ENCODE measurements at regions not wholly inside any gene's neighbourhood (a gene's known extent, or its start where the extent isn't known, plus 50 kb on each side); places are given as distances from the start of the nearest gene placed in this dataset.
A peak's percentile ranks its signal among the peaks of the same experiment; 100 is the strongest.

DNA sequence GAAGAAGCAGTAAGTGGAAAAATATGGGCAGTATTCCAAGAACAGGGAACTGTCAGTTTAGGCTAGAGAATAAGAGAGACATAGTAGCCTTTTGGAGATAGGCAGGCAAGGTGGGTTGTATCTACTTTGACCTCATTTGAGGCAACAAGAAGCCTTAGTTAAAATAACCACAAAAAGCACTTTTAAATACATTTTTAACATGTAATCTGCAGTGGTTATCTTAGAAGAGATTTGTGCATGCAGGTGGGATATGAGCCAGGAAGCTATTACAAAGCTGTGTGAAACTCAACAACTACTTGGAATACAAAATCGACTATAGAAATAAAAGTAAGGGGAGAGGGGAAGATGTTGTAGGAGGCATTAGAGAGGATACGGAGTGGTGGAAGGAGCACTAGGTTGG is 143.7 kb upstream of the MCHR2 start:
- DNase-seq = no peak

DNA sequence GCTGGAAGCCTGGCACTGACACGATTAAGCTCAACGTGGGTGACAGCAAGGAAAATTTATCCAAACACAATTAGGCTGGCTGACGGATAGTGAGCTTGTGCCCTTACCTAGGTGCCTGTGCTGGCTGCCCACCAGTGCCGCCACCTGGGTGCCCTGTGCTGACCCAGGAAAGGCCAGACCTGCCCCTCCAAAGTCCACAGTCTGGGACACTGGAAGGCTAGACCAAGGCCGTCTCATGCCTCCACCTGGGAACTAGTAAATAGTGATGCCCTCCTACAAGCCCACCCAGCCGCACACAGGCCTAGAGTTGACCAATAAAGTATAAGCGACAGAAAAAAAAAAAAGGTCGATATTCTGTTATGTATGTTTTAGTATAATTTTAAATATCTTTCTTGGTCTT is 142.6 kb upstream of the MCHR2 start:
- no peak for DNase-seq

DNA sequence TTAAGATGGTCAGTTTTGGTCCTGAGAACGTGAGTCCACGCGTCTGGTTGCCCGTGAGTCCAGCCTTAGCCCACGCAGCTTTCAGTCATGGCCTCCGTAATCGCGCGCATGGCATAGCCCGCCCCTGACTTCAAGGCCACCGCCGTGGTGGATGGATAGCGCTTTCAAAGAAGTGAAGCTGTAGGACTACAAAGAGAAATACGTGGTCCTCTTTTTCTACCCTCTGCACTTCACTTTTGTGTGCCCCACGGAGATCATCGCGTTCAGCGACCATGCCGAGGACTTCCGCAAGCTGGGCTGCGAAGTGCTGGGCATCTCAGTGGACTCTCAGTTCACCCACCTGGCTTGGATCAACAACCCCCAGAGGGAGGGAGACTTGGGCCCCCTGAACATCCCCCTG is 142.0 kb upstream of the MCHR2 start:
- no peak for DNase-seq

DNA sequence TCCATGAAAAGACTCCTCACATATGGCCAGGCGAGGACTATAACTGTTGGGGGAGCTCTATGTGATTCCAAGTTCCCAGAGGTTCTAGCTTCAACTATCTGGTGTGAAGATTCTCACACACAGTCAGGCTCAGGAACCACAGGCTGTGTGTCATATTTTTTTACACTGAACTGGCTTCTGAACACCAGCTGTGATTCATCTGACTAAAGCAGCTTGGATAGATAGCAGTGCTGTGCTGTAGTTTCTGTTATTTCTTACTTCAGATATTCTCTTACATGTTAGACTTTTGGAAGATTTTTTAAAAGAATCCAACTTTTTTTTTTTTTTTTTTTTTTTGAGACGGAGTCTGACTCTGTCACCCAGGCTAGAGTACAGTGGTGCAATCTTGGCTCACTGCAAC is 140.7 kb upstream of the MCHR2 start:
- no peak for DNase-seq

DNA sequence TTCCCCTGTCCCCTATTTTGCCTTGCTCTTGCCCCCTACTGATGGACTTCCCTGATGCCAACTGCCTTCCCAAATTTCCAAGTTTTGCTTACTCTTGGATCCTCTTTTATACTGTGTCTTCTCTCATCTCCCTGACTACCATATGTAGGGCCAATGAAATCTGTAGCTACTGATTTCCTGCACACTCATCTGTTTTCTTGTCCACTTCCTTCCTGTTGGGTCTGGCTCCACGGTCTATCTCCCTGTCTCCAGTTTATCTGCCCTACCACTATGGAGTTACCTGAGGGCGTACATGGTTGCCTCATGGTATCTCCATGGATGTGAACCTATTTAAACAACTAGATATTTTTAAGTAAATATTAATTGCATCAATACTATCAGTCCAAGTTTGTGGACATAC is 140.3 kb upstream of the MCHR2 start:
- DNase-seq = no peak

DNA sequence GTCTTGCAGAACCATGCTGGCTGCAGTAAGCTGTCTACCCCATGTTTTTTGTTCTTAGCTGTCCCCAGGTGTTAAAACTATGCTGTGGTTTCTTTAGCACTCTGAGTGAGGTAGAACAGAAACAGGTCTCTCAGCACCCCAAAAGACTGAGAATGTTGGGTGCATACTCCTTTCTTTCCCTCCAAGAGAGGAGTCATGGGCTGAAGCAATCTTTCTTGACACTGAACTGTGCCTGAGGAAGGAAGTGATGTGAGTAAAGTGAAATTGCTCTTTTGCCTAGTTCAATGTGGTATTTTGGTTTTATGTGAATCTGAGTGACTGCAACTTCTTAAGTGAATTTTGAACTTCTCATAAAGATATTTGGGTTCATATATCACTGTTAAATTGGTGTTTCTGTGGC is 138.0 kb upstream of the MCHR2 start:
- DNase-seq = no peak

DNA sequence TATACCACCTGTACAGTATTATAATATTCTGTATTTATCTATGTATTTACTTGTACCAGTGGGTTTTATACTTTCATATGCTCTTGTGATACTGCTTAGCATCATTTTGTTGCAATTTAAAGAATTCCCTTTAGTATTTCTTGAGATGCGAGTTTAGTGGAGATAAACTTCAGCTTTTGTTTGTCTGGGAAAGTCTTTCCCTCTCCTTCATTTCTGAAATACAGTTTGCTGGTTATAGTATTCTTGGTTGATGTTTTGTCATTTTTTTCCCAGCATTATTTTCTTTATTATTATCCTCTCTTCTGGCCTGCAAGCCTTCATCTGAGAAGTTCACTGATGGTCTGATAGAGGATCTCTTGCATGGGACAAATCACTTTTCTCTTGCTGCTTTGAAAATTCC is 136.6 kb upstream of the MCHR2 start:
- DNase-seq = no peak

DNA sequence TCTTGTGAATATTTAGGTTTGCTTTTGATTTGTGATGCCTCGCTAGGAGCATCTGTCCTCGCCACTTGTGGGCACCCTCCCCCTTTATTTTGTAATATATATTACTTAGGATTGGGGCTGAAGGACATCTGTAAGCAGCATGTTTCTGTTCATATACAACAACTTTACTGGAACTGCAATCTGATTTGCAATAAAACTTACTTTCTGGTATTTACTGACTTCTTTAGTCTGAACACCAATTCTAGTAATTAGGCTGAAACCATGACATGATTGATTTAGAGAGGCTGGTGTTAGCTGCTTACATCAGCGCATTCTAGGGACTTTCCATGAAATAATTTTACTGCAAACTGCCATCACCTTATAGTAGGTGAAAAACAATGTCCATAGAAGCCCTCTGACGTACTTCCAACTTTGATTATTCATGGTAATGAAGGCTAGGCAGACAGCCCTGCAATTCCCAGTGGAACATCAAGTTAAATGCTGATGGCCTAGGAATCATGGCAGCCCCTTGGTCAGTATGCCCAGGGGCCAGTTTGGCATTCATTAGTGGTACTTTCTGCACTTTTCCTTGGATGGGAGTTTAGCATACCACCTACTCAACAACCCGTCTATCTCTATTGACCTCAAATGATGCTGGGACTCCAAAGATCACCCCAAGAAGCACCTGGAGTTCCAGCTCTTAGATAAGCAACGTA is 132.9 kb upstream of the MCHR2 start:
- DNase-seq = no peak

DNA sequence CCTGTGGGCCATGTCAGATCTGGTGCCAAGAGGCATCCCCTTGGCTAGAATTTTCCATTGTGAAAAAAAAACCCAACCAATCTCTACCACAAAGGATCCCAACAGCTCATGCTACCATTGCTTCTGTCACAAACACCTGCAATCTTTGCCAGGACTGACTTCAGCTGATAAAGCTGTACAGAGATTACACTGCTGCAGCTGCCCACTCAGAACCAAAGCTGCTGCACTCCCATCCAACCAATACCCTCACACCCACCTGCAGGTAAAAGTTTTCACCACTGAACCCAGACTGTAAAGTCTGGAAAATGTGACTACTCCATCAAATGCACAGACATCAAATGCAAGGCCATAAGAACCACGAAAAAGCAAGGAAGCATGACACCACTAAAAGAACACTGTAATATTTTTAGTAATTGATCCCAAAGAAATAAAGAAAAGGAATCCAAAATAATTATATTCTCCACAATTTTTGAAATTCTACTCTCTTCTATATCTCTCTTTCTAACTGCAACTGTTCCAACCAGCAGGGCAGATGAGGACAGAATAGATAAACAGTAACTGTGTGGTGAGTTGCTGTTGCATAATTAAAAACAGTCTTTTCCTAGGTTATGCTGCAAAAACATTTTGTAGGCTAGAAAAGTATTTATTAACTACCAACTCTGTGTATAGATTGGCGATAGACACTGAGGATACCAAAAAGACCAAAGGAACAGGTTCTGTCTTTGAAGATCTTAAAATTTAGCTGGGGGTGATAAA is 128.0 kb upstream of the MCHR2 start:
- no peak for DNase-seq

DNA sequence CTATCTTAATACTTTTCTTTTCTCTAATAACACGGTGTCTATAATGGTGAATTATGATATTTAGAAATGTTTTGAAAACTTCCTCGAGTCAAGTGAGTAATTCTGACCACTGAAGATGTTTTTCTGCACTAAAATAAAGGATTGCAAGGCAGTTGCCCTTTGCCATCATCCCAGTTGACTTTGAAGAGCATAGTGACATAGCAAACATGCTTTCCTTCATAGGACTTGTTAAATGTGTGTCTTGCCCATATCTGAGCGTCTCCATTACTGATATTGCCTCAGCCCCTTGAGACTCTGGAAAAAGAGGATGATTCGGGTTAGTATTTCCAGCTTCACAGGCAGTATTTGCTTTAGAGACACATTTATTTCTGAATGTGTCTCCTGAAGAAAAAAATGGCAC is 125.2 kb upstream of the MCHR2 start:
- DNase-seq = no peak

DNA sequence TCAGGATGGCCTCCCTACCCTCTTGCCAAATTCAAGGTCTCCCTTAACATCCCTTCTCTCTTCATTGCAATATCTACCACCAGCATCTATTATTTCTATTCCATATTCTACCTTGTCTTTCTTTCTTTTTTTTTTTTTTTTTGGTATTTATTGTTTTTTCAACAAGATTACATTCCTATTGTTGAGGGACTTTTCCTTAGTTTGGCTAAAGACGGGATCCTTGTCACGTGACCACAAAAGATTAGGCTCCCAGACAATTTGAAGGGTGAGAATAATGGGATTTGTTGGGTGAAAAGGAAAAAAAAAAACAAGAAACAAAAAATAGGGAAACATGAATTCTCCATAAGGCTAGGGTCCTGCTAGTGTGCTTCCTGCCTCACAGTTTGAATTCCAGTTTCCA is 124.3 kb upstream of the MCHR2 start:
- DNase-seq = no peak

DNA sequence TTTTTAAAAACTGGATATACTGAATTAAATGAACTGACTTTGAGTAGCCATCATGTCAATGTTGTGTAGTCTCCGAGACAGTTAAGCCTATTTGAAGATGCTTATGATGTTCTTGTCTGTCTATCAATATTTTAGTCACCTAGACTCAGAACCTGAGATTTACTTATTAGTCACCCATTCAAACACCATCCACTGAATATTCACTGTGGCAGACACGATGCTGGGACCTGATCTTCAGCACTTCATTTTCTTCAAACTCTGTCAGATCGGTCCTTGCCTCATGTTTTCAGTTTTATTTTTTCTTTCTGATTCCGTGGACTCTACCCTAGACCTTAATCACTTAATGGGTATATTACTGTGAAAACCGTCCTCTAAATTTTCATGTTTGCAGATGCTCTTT is 123.7 kb upstream of the MCHR2 start:
- no peak for DNase-seq

DNA sequence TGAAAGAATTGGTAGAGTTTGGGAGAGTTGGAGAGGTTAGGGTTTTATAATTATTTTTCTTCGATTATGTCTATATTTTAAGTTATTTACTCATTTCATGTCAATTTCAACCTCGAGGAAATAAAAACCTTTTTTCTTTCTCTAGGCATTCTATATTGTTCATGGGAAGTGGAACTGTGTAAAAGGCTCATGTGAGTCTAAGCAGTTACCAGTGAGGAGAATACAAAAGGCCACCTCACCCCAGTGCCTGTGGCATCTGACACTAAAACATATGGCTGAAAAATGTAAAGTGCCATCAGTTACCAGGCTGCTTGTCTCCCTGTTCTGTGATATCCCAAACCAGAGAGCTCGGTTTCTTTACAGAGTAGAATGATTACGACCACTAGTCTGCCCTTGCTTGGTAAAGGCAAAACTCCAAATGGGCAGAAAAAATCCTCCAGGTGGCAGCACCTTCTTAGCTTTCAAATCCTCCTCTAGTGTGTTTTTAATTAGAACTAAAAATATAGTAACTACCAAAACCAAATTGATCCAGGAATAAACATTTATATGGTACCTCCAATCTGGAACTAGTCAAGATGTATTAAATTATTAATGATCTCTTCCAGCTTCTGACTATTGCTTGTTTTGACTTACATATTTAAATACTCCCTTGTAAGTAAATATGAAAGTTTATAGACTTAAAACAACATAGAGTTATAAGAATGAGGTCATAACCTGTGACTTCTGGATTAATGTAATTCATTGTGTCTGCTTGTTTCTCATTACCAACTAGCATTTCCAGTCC is 122.6 kb upstream of the MCHR2 start:
- peak in 19 of 56 donors; percentile 0 to 72 (median 10) for DNase-seq

DNA sequence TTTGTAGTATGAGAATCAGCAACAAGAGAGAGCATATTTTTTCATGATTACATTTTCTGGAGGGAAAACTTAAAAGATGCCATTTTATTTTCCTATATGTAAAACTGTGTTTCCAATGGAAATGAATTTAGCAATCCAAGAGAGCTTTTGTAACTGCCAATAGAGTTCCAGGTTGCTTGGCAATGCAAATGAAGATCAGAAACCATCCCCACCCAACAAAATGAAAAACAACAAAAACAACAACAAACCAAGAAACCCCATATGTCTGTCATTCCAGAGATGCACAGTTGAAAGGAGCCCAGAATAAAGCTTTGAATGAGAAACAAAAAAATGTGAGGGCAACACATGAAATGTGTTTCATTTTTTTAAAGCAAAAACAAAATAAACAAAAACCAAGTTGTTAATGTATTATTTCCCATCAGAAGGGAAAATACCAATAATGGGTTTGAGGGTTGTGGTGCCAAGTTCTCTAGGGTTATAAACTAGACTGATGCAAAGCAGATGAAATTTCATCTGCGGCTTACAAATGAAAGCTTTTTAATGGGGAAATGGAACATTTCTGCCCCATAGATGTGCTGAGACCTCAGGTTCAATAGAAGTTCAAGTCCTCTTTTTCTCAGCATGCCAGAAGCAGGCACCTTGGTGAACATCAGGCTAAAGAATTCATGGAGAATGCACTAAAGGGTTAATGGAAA is 121.5 kb upstream of the MCHR2 start:
- DNase-seq = no peak

DNA sequence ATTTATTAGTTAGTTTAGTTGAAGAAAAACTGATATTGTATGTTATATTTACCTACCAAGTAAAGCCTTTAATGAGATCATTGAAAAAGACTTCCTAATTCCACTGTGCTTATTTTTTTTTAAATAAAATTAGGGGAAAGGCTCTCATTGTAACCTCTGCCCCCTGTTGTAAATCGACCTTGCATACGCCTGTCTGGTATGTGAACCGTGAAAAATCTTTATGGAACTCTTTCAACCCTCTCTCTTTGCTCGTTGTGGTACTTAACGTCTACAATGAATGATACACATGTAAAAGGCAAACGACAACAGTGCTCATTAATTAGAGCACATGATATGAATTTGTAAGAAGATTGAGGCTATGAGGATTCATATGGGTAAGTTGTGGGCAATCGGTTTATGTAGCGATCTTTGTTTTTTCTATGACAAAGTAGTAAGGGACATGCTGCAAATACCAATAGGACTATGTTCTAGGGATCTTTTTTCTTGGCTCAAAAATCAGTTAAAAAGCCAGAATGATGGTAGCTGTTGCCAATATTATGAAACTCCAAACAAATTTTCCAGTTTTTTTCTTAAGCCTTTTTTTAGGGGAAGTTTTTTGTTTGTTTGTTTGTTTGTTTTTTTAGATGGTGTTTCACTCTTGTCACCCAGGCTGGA is 119.0 kb upstream of the MCHR2 start:
- DNase-seq = no peak

DNA sequence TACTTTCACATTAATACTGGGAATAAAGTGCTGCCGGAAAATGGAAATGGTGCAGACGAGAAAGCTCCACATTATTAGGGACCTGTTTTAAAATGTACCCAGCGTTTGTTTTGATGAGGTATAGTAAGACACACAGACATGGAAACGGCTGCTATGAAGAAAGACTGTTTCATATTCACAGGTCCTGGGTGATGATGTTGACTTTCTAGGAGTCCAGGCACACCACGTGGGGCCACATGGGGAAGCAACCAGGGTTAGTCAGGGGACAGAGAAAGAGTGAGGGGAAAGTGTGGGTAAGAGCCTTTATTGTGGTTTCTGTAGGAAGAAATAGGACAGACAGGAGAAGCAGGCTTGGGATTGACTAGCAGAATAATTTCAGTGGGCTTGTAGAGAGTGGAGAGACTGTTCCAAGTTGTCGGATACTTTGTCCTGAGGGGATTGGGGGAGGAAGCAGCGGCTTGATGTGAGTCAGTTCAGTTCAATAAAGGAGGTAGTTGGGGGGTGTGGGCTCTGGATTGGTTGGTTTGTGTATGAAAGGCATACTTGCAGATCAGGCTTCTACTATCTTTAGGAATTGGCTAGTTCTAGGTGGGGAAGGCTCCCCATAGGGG is 112.0 kb upstream of the MCHR2 start:
- no peak for DNase-seq

DNA sequence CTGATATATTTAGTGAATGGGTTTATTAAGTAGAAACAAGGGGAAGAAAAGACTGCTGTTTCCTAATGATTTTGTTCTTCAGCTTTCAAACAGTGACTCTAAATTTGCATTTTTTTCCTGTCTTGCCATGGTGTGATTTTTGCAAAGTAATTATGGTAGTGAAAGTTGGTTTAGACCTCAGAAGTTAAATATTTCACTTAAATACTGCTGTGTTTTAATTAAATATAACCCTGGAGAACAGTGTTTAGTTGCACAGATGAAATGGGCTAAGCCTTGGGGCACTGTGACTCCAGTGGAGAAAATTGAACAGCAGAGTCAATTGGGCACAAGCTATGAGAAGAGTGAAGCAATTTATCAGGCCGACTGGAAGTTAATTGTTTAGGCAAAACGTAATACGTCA is 111.1 kb upstream of the MCHR2 start:
- DNase-seq = no peak

DNA sequence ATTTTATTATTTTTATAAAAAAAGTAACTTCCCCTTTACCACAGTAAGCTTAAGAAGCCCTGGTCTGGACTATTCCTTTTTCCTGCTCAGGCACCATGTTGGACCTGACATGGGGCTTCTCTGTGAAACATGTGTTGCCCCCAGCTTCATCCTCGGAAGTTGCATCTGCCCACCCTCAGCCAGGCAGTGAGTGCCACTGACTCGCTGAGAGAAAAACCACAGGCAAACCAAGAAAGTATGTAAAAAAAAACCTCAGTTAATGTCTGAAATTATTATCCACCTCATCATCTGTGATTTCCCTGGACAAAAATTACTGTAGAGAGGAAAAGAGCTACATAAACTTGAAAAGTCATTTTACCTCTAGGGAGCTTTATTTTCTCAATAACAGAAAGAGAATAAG is 109.9 kb upstream of the MCHR2 start:
- no peak for DNase-seq

DNA sequence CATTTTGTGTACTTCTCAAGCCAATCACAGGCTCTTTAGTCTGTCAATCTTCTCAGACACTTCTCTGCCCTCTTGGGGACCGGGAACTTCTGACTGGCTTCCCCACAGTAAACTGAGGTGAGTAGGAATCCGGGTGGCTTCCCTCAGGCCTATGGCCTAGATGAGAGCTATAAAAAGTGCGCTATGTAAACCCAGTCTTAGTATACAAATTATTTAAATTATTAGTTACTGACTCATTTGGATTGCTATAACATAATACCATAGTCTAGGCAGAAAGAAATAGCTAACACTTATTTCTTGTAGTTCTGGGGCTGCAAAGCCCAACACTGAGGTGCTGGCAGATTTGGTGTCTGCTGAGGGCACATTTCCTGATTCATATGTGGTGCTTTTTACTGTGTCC is 109.2 kb upstream of the MCHR2 start:
- DNase-seq = no peak

DNA sequence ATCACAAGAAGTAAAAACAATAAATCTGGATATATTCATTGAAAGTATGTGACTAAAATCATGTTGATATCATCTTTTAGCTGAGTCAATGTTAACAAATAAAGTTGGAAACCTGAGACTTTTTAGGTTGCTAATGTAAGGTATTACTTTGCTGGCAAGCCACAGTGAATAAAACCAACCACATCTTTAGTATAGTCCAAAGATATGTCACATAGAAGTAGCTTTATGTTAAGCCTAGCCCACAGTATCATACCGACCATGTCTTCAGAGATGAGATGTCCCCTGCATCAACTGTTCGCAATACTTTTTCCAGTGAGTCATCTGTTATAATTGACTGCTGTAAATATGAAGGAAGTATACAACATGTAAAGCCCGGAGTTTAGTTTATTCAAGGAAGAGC is 107.6 kb upstream of the MCHR2 start:
- no peak for DNase-seq

DNA sequence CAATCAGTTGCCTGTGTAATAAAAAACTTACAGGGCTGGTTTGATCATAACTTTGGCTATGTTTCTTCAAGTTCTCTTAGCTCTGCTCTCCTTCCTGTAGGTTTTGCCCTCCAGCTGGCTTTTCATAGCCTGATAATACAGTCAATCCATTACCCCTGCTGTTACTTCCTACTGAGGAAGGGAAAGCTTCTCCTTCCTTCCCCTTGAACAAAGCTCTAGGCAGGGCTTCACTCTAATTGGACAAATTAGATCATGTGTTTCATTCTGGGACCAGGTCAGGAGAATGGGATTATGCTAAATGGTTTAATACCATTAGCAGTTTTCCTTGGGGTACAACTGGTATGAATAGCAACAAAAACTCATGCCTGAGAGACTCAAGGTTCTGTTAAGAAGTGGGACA is 106.8 kb upstream of the MCHR2 start:
- no peak for DNase-seq

Measured in amygdala (tissue), 56 donors.